Daoy (cell line): ENCODE measurements at regions not wholly inside any gene's neighbourhood (a gene's known extent, or its start where the extent isn't known, plus 50 kb on each side); places are given as distances from the start of the nearest gene placed in this dataset.
"Not testable (repeated sequence)": the region's sequence is repeated elsewhere in the genome, so short reads cannot be mapped to it uniquely, and the experiment has no call there.

Source experiments
- DNase-seq: peaks from one replicate; pipeline ENCODE4 v3.0.0-alpha.2; 2015; ENCODE audit warnings: low read depth

- no peak for DNase-seq
Measured at GRCh38 chr6:97347111-97347510, 64.1 kb upstream of the MMS22L start.

GRCh38 chr6:97361286-97361685 is 78.3 kb upstream of the MMS22L start:
- no peak for DNase-seq

GRCh38 chr6:97364327-97364726 is 81.3 kb upstream of the MMS22L start:
- DNase-seq, result no peak

- not testable (repeated sequence) for DNase-seq
Measured at GRCh38 chr6:97382071-97382470, 99.1 kb upstream of the MMS22L start.

GRCh38 chr6:97392735-97393134 is 109.7 kb upstream of the MMS22L start:
- no peak for DNase-seq

GRCh38 chr6:97394160-97394748 is 111.2 kb upstream of the MMS22L start:
- DNase-seq, result peak; percentile 50

- DNase-seq, result no peak
Measured at GRCh38 chr6:97396880-97397279, 113.9 kb upstream of the MMS22L start.

- DNase-seq, result no peak
Measured at GRCh38 chr6:97399208-97399607, 116.2 kb upstream of the MMS22L start.

GRCh38 chr6:97401533-97401932 is 118.5 kb upstream of the MMS22L start:
- DNase-seq, result no peak

GRCh38 chr6:97405818-97406409 is 122.9 kb upstream of the MMS22L start:
- DNase-seq, result no peak

GRCh38 chr6:97406633-97407032 is 123.6 kb upstream of the MMS22L start:
- DNase-seq, result no peak

GRCh38 chr6:97411610-97412009 is 128.6 kb upstream of the MMS22L start:
- DNase-seq, result no peak

- no peak for DNase-seq
Measured at GRCh38 chr6:97412511-97412910, 129.5 kb upstream of the MMS22L start.

- no peak for DNase-seq
Measured at GRCh38 chr6:97422171-97422570, 139.2 kb upstream of the MMS22L start.

- DNase-seq, result no peak
Measured at GRCh38 chr6:97423190-97423589, 140.2 kb upstream of the MMS22L start.

- DNase-seq, result no peak
Measured at GRCh38 chr6:97427648-97428047, 144.6 kb upstream of the MMS22L start.

GRCh38 chr6:97437087-97437486 is 154.1 kb upstream of the MMS22L start:
- no peak for DNase-seq

- no peak for DNase-seq
Measured at GRCh38 chr6:97438011-97438671, 155.1 kb upstream of the MMS22L start.

- DNase-seq, result peak; percentile 46
Measured at GRCh38 chr6:97440590-97441176, 157.7 kb upstream of the MMS22L start.

GRCh38 chr6:97443408-97444080 is 160.5 kb upstream of the MMS22L start:
- DNase-seq, result no peak

- no peak for DNase-seq
Measured at GRCh38 chr6:97445407-97445806, 162.4 kb upstream of the MMS22L start.

GRCh38 chr6:97449444-97449966 is 166.5 kb upstream of the MMS22L start:
- DNase-seq, result no peak
